Neural cell (in vitro differentiated cells): ENCODE measurements at regions not wholly inside any gene's neighbourhood (a gene's known extent, or its start where the extent isn't known, plus 50 kb on each side); places are given as distances from the start of the nearest gene placed in this dataset.

Experiments used
- H2AFZ ChIP-seq: fragments of 200-600, 300-800 bp; sonication (generic), shearing (Covaris generic); 2 replicates; pipeline ENCODE4 v1.6.0; 2014; ENCODE audit warnings: low read depth, mild to moderate bottlenecking, antibody characterized with exemption, low read length, moderate library complexity
- H3F3A ChIP-seq: fragments of 200-600 bp; shearing (Covaris generic); 2 replicates; pipeline ENCODE4 v1.6.1; 2016; ENCODE audit warnings: mild to moderate bottlenecking, moderate library complexity, mixed read lengths, antibody characterized with exemption, low read length; ENCODE audit not compliant: insufficient read depth, poor library complexity, severe bottlenecking
- H3K27ac ChIP-seq: fragments of 200-600, 300-800 bp; sonication (generic), shearing (Covaris generic); 2 replicates; pipeline ENCODE4 v1.5.1; 2014; ENCODE audit warnings: mild to moderate bottlenecking, low read length, moderate library complexity
- H3K27me3 ChIP-seq: fragments of 300-800, 200-600 bp; sonication (generic), shearing (Covaris generic); 2 replicates; pipeline ENCODE4 v1.6.0; 2014; ENCODE audit warnings: mild to moderate bottlenecking, low read depth, low read length, moderate library complexity; ENCODE audit not compliant: insufficient read depth
- H3K36me3 ChIP-seq: fragments of 300-800, 200-600 bp; sonication (generic), shearing (Covaris generic); 2 replicates; pipeline ENCODE4 v1.5.1; 2014; ENCODE audit warnings: mild to moderate bottlenecking, antibody characterized with exemption, low read length, moderate library complexity; ENCODE audit not compliant: insufficient read depth
- H3K4me2 ChIP-seq: fragments of 300-800, 200-600 bp; sonication (generic), shearing (Covaris generic); 2 replicates; pipeline ENCODE4 v1.6.0; 2014; ENCODE audit warnings: mild to moderate bottlenecking, low read length
- H3K4me3 ChIP-seq: fragments of 300-800, 200-600 bp; sonication (generic), shearing (Covaris generic); 2 replicates; pipeline ENCODE4 v1.5.1; 2014; ENCODE audit warnings: mild to moderate bottlenecking, low read length, moderate library complexity
- H3K79me2 ChIP-seq: fragments of 200-600 bp; shearing (Covaris generic); replicated peaks from 2 replicates; pipeline ENCODE4 v1.6.0; 2014; ENCODE audit warnings: mild to moderate bottlenecking, low read length, moderate library complexity; ENCODE audit not compliant: insufficient read depth
- H3K9ac ChIP-seq: fragments of 300-800, 200-600 bp; sonication (generic), shearing (Covaris generic); 2 replicates; pipeline ENCODE4 v1.6.1; 2016; ENCODE audit warnings: mild to moderate bottlenecking, low read length, mixed read lengths
- H3K9me2 ChIP-seq: fragments of 200-600 bp; shearing (Covaris generic); 2 replicates; pipeline ENCODE4 v1.6.1; 2016; ENCODE audit warnings: mild to moderate bottlenecking, low read length, mixed read lengths; ENCODE audit not compliant: insufficient read depth
- H3K9me3 ChIP-seq: fragments of 200-600, 300-800 bp; sonication (generic), shearing (Covaris generic); 2 replicates; pipeline ENCODE4 v1.6.1; 2016; ENCODE audit warnings: mild to moderate bottlenecking, mixed run types, low read length, moderate library complexity, mixed read lengths
- H4K20me1 ChIP-seq: fragments of 200-600 bp; shearing (Covaris generic); 2 replicates; pipeline ENCODE4 v1.6.1; 2016; ENCODE audit warnings: mild to moderate bottlenecking, mixed run types; ENCODE audit not compliant: insufficient read depth
- EP300 ChIP-seq: fragments of 450-650 bp; conservative IDR thresholded peaks from 2 replicates; pipeline ENCODE4 v1.6.1; 2014; ENCODE audit warnings: antibody characterized with exemption, mild to moderate bottlenecking, moderate library complexity; ENCODE audit not compliant: poor library complexity, severe bottlenecking
- EZH2 ChIP-seq: fragments of 200-600, 300-800 bp; shearing (Covaris generic), sonication (generic); IDR thresholded peaks from 2 replicates; pipeline ENCODE4 v1.6.1; 2014; ENCODE audit warnings: antibody characterized with exemption, low read length, borderline replicate concordance, mild to moderate bottlenecking; ENCODE audit not compliant: insufficient read depth, poor library complexity, severe bottlenecking
- MXI1 ChIP-seq: fragments of 450-650 bp; conservative IDR thresholded peaks from 2 replicates; pipeline ENCODE4 v1.6.1; 2014; ENCODE audit warnings: antibody characterized with exemption, mild to moderate bottlenecking; ENCODE audit not compliant: poor library complexity, severe bottlenecking
- POLR2AphosphoS5 ChIP-seq: IDR thresholded peaks from 2 replicates; pipeline ENCODE4 v1.6.1; 2012
- RAD21 ChIP-seq: fragments of 450-650 bp; conservative IDR thresholded peaks from 2 replicates; pipeline ENCODE4 v1.6.1; 2014; ENCODE audit warnings: antibody characterized with exemption, mild to moderate bottlenecking, moderate library complexity
- SMC3 ChIP-seq: fragments of 450-650 bp; conservative IDR thresholded peaks from 2 replicates; pipeline ENCODE4 v1.6.1; 2014; ENCODE audit warnings: antibody characterized with exemption, mild to moderate bottlenecking, moderate library complexity; ENCODE audit not compliant: poor library complexity
- TAF1 ChIP-seq: IDR thresholded peaks from 2 replicates; pipeline ENCODE4 v1.6.1; 2012; ENCODE audit warnings: low read depth
- TF ChIP-seq, protein P1 (sequence below): fragments of 450-650 bp; IDR thresholded peaks from 2 replicates; pipeline ENCODE4 v1.5.1; 2014; ENCODE audit warnings: antibody characterized with exemption, mild to moderate bottlenecking, moderate library complexity; ENCODE audit not compliant: poor library complexity, severe bottlenecking
- TF ChIP-seq, protein P2 (sequence below): IDR thresholded peaks from 2 replicates; pipeline ENCODE4 v1.6.1; 2012; ENCODE audit warnings: borderline replicate concordance

DNA sequence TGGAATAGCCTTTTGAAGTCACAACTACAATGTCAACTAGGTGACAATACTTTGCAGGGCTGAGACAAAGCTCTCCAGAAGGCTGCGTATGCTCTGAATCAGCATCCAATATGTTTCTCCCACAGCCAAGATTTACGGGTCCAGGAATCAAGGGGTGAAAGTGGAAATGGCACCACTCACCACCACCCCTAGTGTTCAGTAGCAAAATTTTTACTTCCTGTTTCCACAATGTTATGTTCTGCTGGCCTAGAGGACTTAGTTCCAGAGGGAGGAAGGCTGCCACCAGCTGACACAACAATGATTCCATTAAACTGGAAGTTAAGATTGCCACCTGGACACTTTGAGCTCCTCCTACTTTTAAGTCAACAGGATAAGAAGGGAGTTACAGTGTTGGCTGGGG is 68.5 kb upstream of the MPEG1 start:
- Histone ChIP-seq H3K36me3 (no peaks in the 10 kb centered on the region), H3F3A (no peaks in the 10 kb centered on the region), H3K9me2 (no peaks in the 10 kb centered on the region), H3K4me2 (no peak overlapping the region), H3K27ac (no peak overlapping the region), H3K27me3 (no peaks in the 10 kb centered on the region), H4K20me1 (no peaks in the 10 kb centered on the region), H2AFZ (no peak overlapping the region), H3K4me3 (no peak overlapping the region), H3K79me2 (no peaks in the 10 kb centered on the region), H3K9ac (no peak overlapping the region), H3K9me3 (no peaks in the 10 kb centered on the region)
- TF ChIP-seq RAD21 (no peak), TAF1 (no peak), SMC3 (no peak), EP300 (no peak), MXI1 (no peak), EZH2 (no peak), POLR2AphosphoS5 (no peak)
- TF ChIP-seq, protein P1, sequence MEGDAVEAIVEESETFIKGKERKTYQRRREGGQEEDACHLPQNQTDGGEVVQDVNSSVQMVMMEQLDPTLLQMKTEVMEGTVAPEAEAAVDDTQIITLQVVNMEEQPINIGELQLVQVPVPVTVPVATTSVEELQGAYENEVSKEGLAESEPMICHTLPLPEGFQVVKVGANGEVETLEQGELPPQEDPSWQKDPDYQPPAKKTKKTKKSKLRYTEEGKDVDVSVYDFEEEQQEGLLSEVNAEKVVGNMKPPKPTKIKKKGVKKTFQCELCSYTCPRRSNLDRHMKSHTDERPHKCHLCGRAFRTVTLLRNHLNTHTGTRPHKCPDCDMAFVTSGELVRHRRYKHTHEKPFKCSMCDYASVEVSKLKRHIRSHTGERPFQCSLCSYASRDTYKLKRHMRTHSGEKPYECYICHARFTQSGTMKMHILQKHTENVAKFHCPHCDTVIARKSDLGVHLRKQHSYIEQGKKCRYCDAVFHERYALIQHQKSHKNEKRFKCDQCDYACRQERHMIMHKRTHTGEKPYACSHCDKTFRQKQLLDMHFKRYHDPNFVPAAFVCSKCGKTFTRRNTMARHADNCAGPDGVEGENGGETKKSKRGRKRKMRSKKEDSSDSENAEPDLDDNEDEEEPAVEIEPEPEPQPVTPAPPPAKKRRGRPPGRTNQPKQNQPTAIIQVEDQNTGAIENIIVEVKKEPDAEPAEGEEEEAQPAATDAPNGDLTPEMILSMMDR = no peak
- TF ChIP-seq, protein P2, sequence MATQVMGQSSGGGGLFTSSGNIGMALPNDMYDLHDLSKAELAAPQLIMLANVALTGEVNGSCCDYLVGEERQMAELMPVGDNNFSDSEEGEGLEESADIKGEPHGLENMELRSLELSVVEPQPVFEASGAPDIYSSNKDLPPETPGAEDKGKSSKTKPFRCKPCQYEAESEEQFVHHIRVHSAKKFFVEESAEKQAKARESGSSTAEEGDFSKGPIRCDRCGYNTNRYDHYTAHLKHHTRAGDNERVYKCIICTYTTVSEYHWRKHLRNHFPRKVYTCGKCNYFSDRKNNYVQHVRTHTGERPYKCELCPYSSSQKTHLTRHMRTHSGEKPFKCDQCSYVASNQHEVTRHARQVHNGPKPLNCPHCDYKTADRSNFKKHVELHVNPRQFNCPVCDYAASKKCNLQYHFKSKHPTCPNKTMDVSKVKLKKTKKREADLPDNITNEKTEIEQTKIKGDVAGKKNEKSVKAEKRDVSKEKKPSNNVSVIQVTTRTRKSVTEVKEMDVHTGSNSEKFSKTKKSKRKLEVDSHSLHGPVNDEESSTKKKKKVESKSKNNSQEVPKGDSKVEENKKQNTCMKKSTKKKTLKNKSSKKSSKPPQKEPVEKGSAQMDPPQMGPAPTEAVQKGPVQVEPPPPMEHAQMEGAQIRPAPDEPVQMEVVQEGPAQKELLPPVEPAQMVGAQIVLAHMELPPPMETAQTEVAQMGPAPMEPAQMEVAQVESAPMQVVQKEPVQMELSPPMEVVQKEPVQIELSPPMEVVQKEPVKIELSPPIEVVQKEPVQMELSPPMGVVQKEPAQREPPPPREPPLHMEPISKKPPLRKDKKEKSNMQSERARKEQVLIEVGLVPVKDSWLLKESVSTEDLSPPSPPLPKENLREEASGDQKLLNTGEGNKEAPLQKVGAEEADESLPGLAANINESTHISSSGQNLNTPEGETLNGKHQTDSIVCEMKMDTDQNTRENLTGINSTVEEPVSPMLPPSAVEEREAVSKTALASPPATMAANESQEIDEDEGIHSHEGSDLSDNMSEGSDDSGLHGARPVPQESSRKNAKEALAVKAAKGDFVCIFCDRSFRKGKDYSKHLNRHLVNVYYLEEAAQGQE = no peak

DNA sequence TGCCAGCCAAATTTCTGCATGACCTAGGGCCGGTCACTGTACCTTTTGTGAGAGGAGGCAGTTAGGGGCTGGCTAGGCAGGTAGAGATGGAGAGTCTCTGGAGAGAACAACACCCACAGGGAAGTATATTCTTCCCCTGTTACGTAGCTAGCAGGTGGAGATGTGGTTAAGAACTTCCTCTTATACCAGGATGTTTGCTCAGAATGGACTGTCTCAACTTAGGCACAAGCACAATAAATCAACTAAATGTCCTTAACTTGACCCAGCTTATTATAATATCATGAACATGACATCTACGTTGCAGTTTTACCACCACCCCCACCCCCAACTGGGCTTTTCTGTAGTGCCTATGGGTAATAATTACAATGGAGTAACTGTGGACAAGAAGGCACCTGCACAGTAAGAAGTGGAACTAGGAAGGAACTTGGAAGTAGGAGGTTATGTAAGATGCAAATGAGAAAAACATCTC is 60.7 kb upstream of the MPEG1 start:
- Histone ChIP-seq H3K9me3 (no peaks in the 10 kb centered on the region), H3K9ac (no peak overlapping the region), H3F3A (no peaks in the 10 kb centered on the region), H3K36me3 (no peaks in the 10 kb centered on the region), H2AFZ (no peak overlapping the region), H3K27ac (no peak overlapping the region), H3K4me2 (no peak overlapping the region), H3K9me2 (no peaks in the 10 kb centered on the region), H4K20me1 (no peaks in the 10 kb centered on the region), H3K4me3 (no peak overlapping the region), H3K27me3 (no peaks in the 10 kb centered on the region), H3K79me2 (no peaks in the 10 kb centered on the region)
- TF ChIP-seq TAF1 (no peak), EZH2 (no peak), EP300 (no peak), SMC3 (no peak), MXI1 (no peak), RAD21 (no peak), POLR2AphosphoS5 (no peak)
- TF ChIP-seq, protein P2 = no peak
- TF ChIP-seq, protein P1 = no peak
